HG02981 (cell line): ENCODE measurements at regions not wholly inside any gene's neighbourhood (a gene's known extent, or its start where the extent isn't known, plus 50 kb on each side); places are given as distances from the start of the nearest gene placed in this dataset.
"Not testable (repeated sequence)": the region's sequence is repeated elsewhere in the genome, so short reads cannot be mapped to it uniquely, and the experiment has no call there.

ENCODE experiments used
- ATAC-seq: cut with Tn5 transposase; IDR thresholded peaks from one replicate; pipeline ENCODE4 v1.9.1; 2021; ENCODE audit warnings: mild to moderate bottlenecking, moderate library complexity; ENCODE audit not compliant: unreplicated experiment

- ATAC-seq = no peak
Observed at GRCh38 chr2:223180463-223180862, 128.5 kb downstream of the KCNE4 start.

- no peak for ATAC-seq
Observed at GRCh38 chr2:223181561-223181960, 129.6 kb downstream of the KCNE4 start.

GRCh38 chr2:223182356-223182755, 130.4 kb downstream of the KCNE4 start:
- ATAC-seq = no peak

GRCh38 chr2:223185638-223186037, 133.6 kb downstream of the KCNE4 start:
- ATAC-seq = no peak

GRCh38 chr2:223187256-223187655, 135.3 kb downstream of the KCNE4 start:
- no peak for ATAC-seq

GRCh38 chr2:223190561-223191206, 138.7 kb downstream of the KCNE4 start:
- not testable (repeated sequence) for ATAC-seq

GRCh38 chr2:223196331-223196730, 144.3 kb downstream of the KCNE4 start:
- ATAC-seq = no peak

- ATAC-seq = no peak
Observed at GRCh38 chr2:223197046-223197445, 145.1 kb downstream of the KCNE4 start.

- ATAC-seq = no peak
Observed at GRCh38 chr2:223199531-223200515, 147.8 kb downstream of the KCNE4 start.

- no peak for ATAC-seq
Observed at GRCh38 chr2:223203971-223204929, 152.3 kb downstream of the KCNE4 start.

- no peak for ATAC-seq
Observed at GRCh38 chr2:223210489-223210888, 158.5 kb downstream of the KCNE4 start.

GRCh38 chr2:223214394-223215253, 162.6 kb downstream of the KCNE4 start:
- ATAC-seq = no peak

- no peak for ATAC-seq
Observed at GRCh38 chr2:223215254-223215516, 163.2 kb downstream of the KCNE4 start.

GRCh38 chr2:223217373-223217772, 165.4 kb downstream of the KCNE4 start:
- ATAC-seq = no peak

GRCh38 chr2:223218587-223219178, 166.7 kb downstream of the KCNE4 start:
- no peak for ATAC-seq

- no peak for ATAC-seq
Observed at GRCh38 chr2:223219872-223220657, 168.1 kb downstream of the KCNE4 start.

- ATAC-seq = no peak
Observed at GRCh38 chr2:223220658-223220925, 168.6 kb downstream of the KCNE4 start.

GRCh38 chr2:223221139-223221835, 169.3 kb downstream of the KCNE4 start:
- ATAC-seq = no peak

- no peak for ATAC-seq
Observed at GRCh38 chr2:223222397-223222796, 170.4 kb downstream of the KCNE4 start.
